HEK293T (cell line): ENCODE measurements at regions not wholly inside any gene's neighbourhood (a gene's known extent, or its start where the extent isn't known, plus 50 kb on each side); places are given as distances from the start of the nearest gene placed in this dataset.
"Not testable (repeated sequence)": the region's sequence is repeated elsewhere in the genome, so short reads cannot be mapped to it uniquely, and the experiment has no call there.

ENCODE experiments used
- CTCF ChIA-PET: fragments of 350-600 bp; formaldehyde crosslinking; extraction: SDS; loops from one replicate; lab custom pipeline; 2021; ENCODE audit warnings: antibody characterized with exemption, inconsistent platforms; lab: Yijun Ruan, JAX
- POLR2A ChIA-PET: fragments of 350-600 bp; formaldehyde crosslinking; extraction: SDS; loops from one replicate; lab custom pipeline; 2020; ENCODE audit warnings: antibody characterized with exemption, inconsistent platforms; lab: Yijun Ruan, JAX
- DNase-seq: peaks from one replicate; pipeline ENCODE4 v3.0.0; 2012; ENCODE audit warnings: mixed read lengths; ENCODE audit errors: extremely low spot score
- ARNT ChIP-seq: fragments of 450-650 bp; IDR thresholded peaks from 2 replicates; pipeline ENCODE4 v1.6.1; 2017; ENCODE audit warnings: mild to moderate bottlenecking
- BHLHE40 ChIP-seq: fragments of 450-650 bp; IDR thresholded peaks from 2 replicates; pipeline ENCODE4 v1.6.1; 2016; ENCODE audit warnings: mild to moderate bottlenecking, moderate library complexity, borderline replicate concordance
- CTBP1 ChIP-seq: fragments of 450-650 bp; IDR thresholded peaks from 2 replicates; pipeline ENCODE4 v1.6.1; 2016; ENCODE audit warnings: borderline replicate concordance
- ELF4 ChIP-seq: fragments of 450-650 bp; IDR thresholded peaks from 2 replicates; pipeline ENCODE4 v1.6.1; 2017; ENCODE audit warnings: antibody characterized with exemption
- FOXA1 ChIP-seq: fragments of 450-650 bp; IDR thresholded peaks from 2 replicates; pipeline ENCODE4 v1.6.1; 2016; ENCODE audit warnings: mild to moderate bottlenecking
- FOXK2 ChIP-seq: fragments of 450-650 bp; IDR thresholded peaks from 2 replicates; pipeline ENCODE4 v1.6.1; 2016; ENCODE audit warnings: mild to moderate bottlenecking
- FOXM1 ChIP-seq: fragments of 450-650 bp; IDR thresholded peaks from 2 replicates; pipeline ENCODE4 v1.6.1; 2017; ENCODE audit warnings: mild to moderate bottlenecking, borderline replicate concordance
- HDGF ChIP-seq: fragments of 450-650 bp; IDR thresholded peaks from 2 replicates; pipeline ENCODE4 v1.6.1; 2017; ENCODE audit warnings: antibody characterized with exemption, borderline replicate concordance
- L3MBTL2 ChIP-seq: fragments of 450-650 bp; conservative IDR thresholded peaks from 2 replicates; pipeline ENCODE4 v1.6.1; 2016; ENCODE audit warnings: mild to moderate bottlenecking
- LEF1 ChIP-seq: fragments of 450-650 bp; IDR thresholded peaks from 2 replicates; pipeline ENCODE4 v1.6.1; 2017; ENCODE audit warnings: mild to moderate bottlenecking, borderline replicate concordance
- NFRKB ChIP-seq: fragments of 450-650 bp; IDR thresholded peaks from 2 replicates; pipeline ENCODE4 v1.6.1; 2016; ENCODE audit warnings: mild to moderate bottlenecking, moderate library complexity
- SP1 ChIP-seq: fragments of 450-650 bp; IDR thresholded peaks from 2 replicates; pipeline ENCODE4 v1.6.1; 2017
- SUZ12 ChIP-seq: fragments of 450-650 bp; IDR thresholded peaks from 2 replicates; pipeline ENCODE4 v1.6.1; 2016; ENCODE audit warnings: mild to moderate bottlenecking
- TARDBP ChIP-seq: fragments of 450-650 bp; IDR thresholded peaks from 2 replicates; pipeline ENCODE4 v1.6.1; 2016
- ZNF384 ChIP-seq: fragments of 450-650 bp; IDR thresholded peaks from 2 replicates; pipeline ENCODE4 v1.6.1; 2016
- TF ChIP-seq, protein P1 (sequence below): fragments of 450-650 bp; IDR thresholded peaks from 2 replicates; pipeline ENCODE4 v1.6.1; 2016

DNA sequence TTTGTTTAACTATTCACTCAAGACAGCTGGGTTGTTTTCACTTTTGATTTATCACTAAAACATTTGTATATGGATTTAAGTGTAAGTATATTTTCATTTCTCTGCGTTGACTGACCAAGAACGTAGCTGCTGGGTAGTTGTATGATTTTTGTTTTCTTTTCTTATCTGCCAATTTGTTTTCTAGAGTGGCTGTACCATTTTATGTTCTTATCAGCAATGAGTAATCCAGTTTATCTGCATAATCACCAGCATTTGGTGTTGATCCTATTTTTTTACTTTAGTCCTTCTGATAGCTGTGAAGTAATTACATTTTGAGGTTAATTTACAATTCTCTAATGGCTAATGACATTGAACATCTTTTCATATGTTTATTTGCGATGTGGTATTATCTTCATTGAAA, 1178.4 kb upstream of the TMEFF2 start:
- ChIA-PET CTCF (no interaction called here), POLR2A (no interaction called here)
- no peak for DNase-seq
- no peak for TF ChIP-seq ELF4
- TF ChIP-seq ZNF384: no peak
- TF ChIP-seq FOXA1: no peak
- TF ChIP-seq TARDBP: no peak
- TF ChIP-seq FOXK2: no peak
- TF ChIP-seq, protein P1, sequence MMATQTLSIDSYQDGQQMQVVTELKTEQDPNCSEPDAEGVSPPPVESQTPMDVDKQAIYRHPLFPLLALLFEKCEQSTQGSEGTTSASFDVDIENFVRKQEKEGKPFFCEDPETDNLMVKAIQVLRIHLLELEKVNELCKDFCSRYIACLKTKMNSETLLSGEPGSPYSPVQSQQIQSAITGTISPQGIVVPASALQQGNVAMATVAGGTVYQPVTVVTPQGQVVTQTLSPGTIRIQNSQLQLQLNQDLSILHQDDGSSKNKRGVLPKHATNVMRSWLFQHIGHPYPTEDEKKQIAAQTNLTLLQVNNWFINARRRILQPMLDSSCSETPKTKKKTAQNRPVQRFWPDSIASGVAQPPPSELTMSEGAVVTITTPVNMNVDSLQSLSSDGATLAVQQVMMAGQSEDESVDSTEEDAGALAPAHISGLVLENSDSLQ: no peak
- TF ChIP-seq SP1: no peak
- no peak for TF ChIP-seq LEF1
- no peak for TF ChIP-seq CTBP1
- no peak for TF ChIP-seq HDGF
- TF ChIP-seq NFRKB: no peak
- TF ChIP-seq L3MBTL2: no peak
- TF ChIP-seq ARNT: no peak
- TF ChIP-seq FOXM1: no peak

DNA sequence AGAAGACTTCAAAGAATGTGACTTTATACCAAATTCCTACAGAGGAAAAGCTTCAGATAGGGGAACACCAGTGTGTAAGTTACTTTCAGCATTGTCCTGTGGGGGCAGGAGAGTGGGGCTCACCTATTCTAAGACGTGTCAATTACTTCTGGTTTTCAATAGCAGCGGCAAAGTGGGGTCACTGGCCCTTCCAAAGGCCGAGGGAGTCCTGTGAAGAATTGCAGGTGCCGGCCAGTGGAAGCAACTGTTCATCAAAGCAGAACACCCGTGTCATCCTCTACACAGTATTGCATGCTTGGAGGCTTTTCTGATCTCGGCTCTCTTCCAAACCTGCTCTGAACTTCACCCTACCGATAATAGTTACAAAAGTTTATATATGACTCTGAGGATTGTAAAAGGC, 1176.5 kb upstream of the TMEFF2 start:
- POLR2A ChIA-PET: no interaction called here
- TF ChIP-seq CTBP1 (no peak), SUZ12 (no peak), FOXA1 (no peak), ZNF384 (no peak), FOXM1 (no peak), BHLHE40 (no peak), ARNT (no peak), SP1 (no peak), HDGF (no peak), LEF1 (no peak), NFRKB (no peak), FOXK2 (no peak), ELF4 (no peak), L3MBTL2 (no peak), TARDBP (no peak)
- TF ChIP-seq, protein P1: no peak
- DNase-seq: no peak
- CTCF ChIA-PET: no interaction called here

DNA sequence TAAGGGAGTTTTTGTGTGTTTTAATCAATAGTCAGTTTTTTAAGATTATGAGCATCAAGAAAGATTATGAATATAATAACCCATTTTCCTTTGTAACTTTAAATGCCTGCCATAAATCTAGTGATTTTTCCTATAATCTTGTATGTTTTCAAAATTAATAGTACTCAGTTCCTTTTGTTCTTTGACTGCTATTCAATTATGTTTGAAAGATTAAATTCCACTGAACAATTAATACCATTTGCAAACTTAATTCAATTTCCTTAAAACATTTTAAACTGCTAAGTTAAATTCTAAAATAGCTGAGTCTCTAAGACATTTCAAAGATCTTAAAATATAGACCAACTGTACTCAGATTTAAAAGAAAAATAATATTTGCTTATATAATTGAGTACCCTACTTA, 1173.9 kb upstream of the TMEFF2 start:
- POLR2A ChIA-PET: no interaction called here

DNA sequence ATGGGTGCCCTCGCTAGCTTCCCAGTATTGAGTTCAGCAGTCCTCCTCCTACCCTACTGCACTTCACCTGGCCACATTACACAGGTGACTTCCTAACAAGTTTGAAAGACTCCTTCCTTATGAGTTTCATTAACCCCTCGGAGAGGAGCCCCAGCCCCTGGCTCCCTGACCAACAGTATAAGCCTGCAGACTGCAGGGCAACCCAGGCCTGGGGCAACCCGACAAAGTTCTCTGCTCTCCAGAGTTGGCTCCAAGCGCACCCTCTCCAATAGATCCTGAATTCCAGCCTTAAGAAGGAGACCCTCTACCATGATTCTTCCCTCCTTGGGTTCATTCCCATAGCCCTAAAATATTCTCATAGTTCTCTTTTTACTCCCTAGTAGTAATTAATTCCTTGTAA, 1162.8 kb upstream of the TMEFF2 start:
- DNase-seq: no peak
- TF ChIP-seq ARNT (no peak), ZNF384 (no peak), HDGF (no peak), SUZ12 (no peak), L3MBTL2 (no peak), CTBP1 (no peak), NFRKB (no peak)
- CTCF ChIA-PET: no interaction called here
- POLR2A ChIA-PET: no interaction called here

More for the DNA sequence above, 1173.9 kb upstream of the TMEFF2 start:
- CTCF ChIA-PET: no interaction called here
- TF ChIP-seq ELF4 (no peak), NFRKB (no peak), LEF1 (no peak), SUZ12 (no peak), FOXA1 (no peak), ARNT (no peak), BHLHE40 (no peak), SP1 (no peak), TARDBP (no peak), L3MBTL2 (no peak), FOXM1 (no peak), FOXK2 (no peak), HDGF (no peak)
- TF ChIP-seq, protein P1: no peak
- no peak for DNase-seq

DNA sequence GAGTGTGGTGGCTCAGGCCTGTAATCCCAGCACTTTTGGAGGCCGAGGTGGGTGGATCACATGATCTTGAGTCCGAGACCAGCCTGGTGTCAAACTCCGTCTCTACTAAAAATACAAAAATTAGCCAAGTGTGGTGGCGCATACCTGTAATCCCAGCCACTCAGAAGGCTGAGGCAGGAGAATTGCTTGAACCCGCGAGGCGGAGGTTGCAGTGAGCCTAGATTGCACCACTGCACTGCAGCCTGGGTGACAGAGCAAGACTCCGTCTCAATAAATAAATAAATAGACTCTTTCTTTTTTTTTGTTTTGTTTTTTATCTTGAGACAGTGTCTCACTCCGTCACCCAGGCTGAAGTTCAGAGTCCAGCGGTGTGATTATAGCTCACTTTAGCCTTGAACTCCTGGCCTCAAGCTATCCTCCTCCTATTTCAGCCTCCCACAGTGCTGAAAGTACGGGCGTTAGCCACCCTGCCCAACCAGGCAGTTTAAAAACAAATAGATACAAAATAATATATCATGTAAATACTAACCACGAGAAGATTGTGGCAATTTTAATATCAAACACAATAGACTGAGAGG, 1158.0 kb upstream of the TMEFF2 start:
- DNase-seq, POLR2A ChIA-PET, CTCF ChIA-PET: not testable (repeated sequence)

DNA sequence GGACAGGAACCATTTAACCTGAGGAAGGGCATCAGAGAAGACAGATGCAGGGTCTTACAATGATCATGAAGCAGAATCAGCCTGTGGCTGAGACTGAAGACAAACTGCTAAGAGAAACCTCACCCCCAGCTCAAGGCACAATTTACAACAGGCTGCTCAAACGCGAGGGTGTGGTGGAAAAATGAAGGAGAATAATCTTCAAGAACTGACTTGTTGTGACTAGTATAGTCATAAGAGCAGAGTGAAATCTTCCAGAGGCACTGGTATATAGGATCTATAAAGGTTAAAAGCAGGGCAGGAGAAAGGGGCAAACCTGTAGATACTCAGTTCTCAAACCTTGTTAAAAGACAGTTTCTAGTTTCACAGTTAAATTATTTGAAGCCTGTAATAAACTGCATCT, 1155.8 kb upstream of the TMEFF2 start:
- TF ChIP-seq HDGF: no peak
- DNase-seq: no peak
- ChIA-PET POLR2A (no interaction called here), CTCF (no interaction called here)

DNA sequence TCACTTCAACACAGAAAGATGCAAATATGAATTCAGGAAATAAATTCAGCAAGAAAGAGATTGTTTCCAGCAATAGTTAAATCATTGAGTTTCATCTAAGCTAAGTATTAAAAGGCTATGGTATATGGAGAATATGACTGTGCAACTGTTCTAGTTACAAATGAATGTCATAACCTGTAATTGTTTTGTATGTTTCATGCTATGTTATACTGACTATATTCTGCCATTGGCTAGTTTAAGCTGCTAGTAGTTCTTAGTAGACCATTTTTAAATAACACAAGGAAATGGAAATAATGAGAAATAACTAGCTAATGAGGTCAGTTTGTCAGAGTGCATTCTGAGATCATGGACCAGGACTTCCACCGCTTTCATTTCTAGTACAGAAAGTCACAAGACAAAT, 1154.9 kb upstream of the TMEFF2 start:
- TF ChIP-seq SUZ12 (no peak), ARNT (no peak), FOXK2 (no peak), ZNF384 (no peak), L3MBTL2 (no peak)
- no peak for DNase-seq
- ChIA-PET CTCF (no interaction called here), POLR2A (no interaction called here)
